ENCODE measurements at regions not wholly inside any gene's neighbourhood (a gene's known extent, or its start where the extent isn't known, plus 50 kb on each side); places are given as distances from the start of the nearest gene placed in this dataset.

GRCh38 chr1:215001419-215002021, 81.0 kb upstream of the KCNK2 start:
- TF ChIP-seq CTCF (conservative IDR thresholded peaks at IDR 0.05), result no peak
- Mint-ChIP-seq H3K4me3 (no peak overlapping the region), H3K4me1 (ENCODE audit: unreplicated experiment) (peaks cover 20% of the 10 kb centered on the region), H3K27me3 (peaks cover 3% of the 10 kb centered on the region), H3K9me3 (peaks cover 7% of the 10 kb centered on the region), H3K27ac (no peak overlapping the region), H3K36me3 (no peaks in the 10 kb centered on the region)
- DNase-seq (ENCODE audit: extremely low spot score, unreplicated experiment), result no peak

- Mint-ChIP-seq H3K36me3 (no peaks in the 10 kb centered on the region), H3K27me3 (peaks cover 3% of the 10 kb centered on the region), H3K27ac (no peak overlapping the region), H3K9me3 (peaks cover 7% of the 10 kb centered on the region), H3K4me3 (no peak overlapping the region), H3K4me1 (ENCODE audit: unreplicated experiment) (peaks cover 20% of the 10 kb centered on the region)
- DNase-seq (ENCODE audit: extremely low spot score, unreplicated experiment), result no peak
- TF ChIP-seq CTCF (conservative IDR thresholded peaks at IDR 0.05), result no peak
Measured at GRCh38 chr1:215002471-215002870, 80.1 kb upstream of the KCNK2 start.

- no peak overlapping the region for H3K27ac Mint-ChIP-seq
- H3K4me3 Mint-ChIP-seq, result peak overlapping the region; percentile 15
- no peaks in the 10 kb centered on the region for H3K36me3 Mint-ChIP-seq
- H3K4me1 Mint-ChIP-seq (ENCODE audit: unreplicated experiment), result peaks cover 20% of the 10 kb centered on the region
- H3K9me3 Mint-ChIP-seq, result peaks cover 7% of the 10 kb centered on the region
- TF ChIP-seq CTCF (conservative IDR thresholded peaks at IDR 0.05), result no peak
- peaks cover 3% of the 10 kb centered on the region for H3K27me3 Mint-ChIP-seq
- no peak for DNase-seq (ENCODE audit: extremely low spot score, unreplicated experiment)
Measured at GRCh38 chr1:215003686-215004085, 78.9 kb upstream of the KCNK2 start.

- peaks cover 20% of the 10 kb centered on the region for H3K4me1 Mint-ChIP-seq (ENCODE audit: unreplicated experiment)
- no peak for TF ChIP-seq CTCF (conservative IDR thresholded peaks at IDR 0.05)
- H3K36me3 Mint-ChIP-seq, result no peaks in the 10 kb centered on the region
- H3K27me3 Mint-ChIP-seq, result peaks cover 3% of the 10 kb centered on the region
- no peak for DNase-seq (ENCODE audit: extremely low spot score, unreplicated experiment)
- peak overlapping the region; percentile 10 for H3K27ac Mint-ChIP-seq
- H3K9me3 Mint-ChIP-seq, result peaks cover 7% of the 10 kb centered on the region
- H3K4me3 Mint-ChIP-seq, result peak overlapping the region; percentile 23
Measured at GRCh38 chr1:215004121-215004827, 78.3 kb upstream of the KCNK2 start.

- peaks cover 7% of the 10 kb centered on the region for H3K9me3 Mint-ChIP-seq
- H3K27ac Mint-ChIP-seq, result no peak overlapping the region
- H3K27me3 Mint-ChIP-seq, result peaks cover 3% of the 10 kb centered on the region
- H3K4me1 Mint-ChIP-seq (ENCODE audit: unreplicated experiment), result peaks cover 22% of the 10 kb centered on the region
- TF ChIP-seq CTCF (conservative IDR thresholded peaks at IDR 0.05), result no peak
- no peaks in the 10 kb centered on the region for H3K36me3 Mint-ChIP-seq
- no peak for DNase-seq (ENCODE audit: extremely low spot score, unreplicated experiment)
- peak overlapping the region; percentile 74 for H3K4me3 Mint-ChIP-seq
Measured at GRCh38 chr1:215005078-215005477, 77.5 kb upstream of the KCNK2 start.

Measured in type B pancreatic cell (in vitro differentiated cells).